ENCODE measurements at regions not wholly inside any gene's neighbourhood (a gene's known extent, or its start where the extent isn't known, plus 50 kb on each side); places are given as distances from the start of the nearest gene placed in this dataset.

- no peak for DNase-seq (ENCODE audit: low read depth)
Observed at GRCh38 chr12:17809206-17809605, 280.8 kb downstream of the RERGL start.

- no peak for DNase-seq (ENCODE audit: low read depth)
Observed at GRCh38 chr12:17802657-17803641, 287.0 kb downstream of the RERGL start.

- DNase-seq (ENCODE audit: low read depth) = no peak
Observed at GRCh38 chr12:17793854-17794253, 296.1 kb downstream of the RERGL start.

DNA sequence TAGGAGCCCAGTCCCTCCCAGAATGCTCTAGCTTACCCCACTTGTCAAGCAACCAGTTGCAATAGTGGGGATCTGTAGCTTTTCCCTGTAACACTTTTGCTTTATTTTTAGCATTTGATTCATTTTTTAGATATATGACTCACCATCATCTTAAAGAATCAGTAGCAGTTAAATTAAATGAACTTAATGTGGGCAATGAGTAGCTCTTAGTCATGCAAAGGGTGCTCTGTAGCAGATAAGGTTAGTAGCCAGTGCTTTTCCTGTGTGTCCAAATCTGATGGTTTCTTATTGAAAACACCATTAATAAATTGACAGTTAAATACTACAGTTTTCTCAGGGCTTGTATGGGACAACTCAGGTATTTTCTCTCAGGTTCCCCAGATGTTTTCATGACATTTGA is 311.8 kb downstream of the RERGL start:
- no peak for DNase-seq (ENCODE audit: low read depth)

- DNase-seq (ENCODE audit: low read depth) = no peak
Observed at GRCh38 chr12:17763366-17763765, 326.6 kb downstream of the RERGL start.

DNA sequence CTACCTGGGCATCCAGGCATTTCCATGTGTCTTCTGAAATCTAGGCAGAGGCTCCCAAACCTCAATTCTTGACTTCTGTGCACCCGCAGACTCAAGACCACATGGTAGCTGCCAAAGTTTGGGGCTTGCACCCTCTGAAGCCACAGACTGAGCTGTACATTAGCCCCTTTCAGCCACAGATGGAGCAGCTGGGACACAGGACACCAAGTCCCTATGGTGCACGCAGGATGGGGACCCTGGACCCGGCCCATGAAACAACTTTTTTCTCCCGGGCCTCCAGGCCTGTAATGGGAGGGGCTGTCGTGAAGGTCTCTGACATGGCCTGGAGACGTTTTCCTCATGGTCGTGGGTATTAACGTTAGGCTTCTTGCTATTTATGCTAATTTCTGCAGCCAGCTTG is 330.0 kb downstream of the RERGL start:
- DNase-seq (ENCODE audit: low read depth) = no peak
